Hematopoietic multipotent progenitor cell treated with erythropoietin and hydrocortisone succinate and interleukin-3 and kit ligand, for 15 days (in vitro differentiated cells): ENCODE measurements at regions not wholly inside any gene's neighbourhood (a gene's known extent, or its start where the extent isn't known, plus 50 kb on each side); places are given as distances from the start of the nearest gene placed in this dataset.

ENCODE experiments used
- DNase-seq: peaks from one replicate; pipeline ENCODE4 v3.0.0-alpha.2; 2015; ENCODE audit warnings: low spot score

- no peak for DNase-seq
These were observed 168.1 kb upstream of the DEFB112 start for GRCh38 chr6:50217841-50218240.

- no peak for DNase-seq
These were observed 186.4 kb upstream of the DEFB112 start for GRCh38 chr6:50236164-50236563.

- no peak for DNase-seq
These were observed 190.1 kb upstream of the DEFB112 start for GRCh38 chr6:50239853-50240252.

GRCh38 chr6:50240986-50241385 lies 191.3 kb upstream of the DEFB112 start:
- no peak for DNase-seq

GRCh38 chr6:50249493-50249892 lies 199.8 kb upstream of the DEFB112 start:
- no peak for DNase-seq

GRCh38 chr6:50257322-50257721 lies 207.6 kb upstream of the DEFB112 start:
- no peak for DNase-seq

GRCh38 chr6:50259903-50260302 lies 210.2 kb upstream of the DEFB112 start:
- no peak for DNase-seq

GRCh38 chr6:50264995-50265571 lies 215.4 kb upstream of the DEFB112 start:
- no peak for DNase-seq

GRCh38 chr6:50270415-50270814 lies 220.7 kb upstream of the DEFB112 start:
- DNase-seq: no peak

- DNase-seq: no peak
These were observed 221.5 kb upstream of the DEFB112 start for GRCh38 chr6:50271266-50271665.

GRCh38 chr6:50271817-50272216 lies 222.1 kb upstream of the DEFB112 start:
- no peak for DNase-seq

- no peak for DNase-seq
These were observed 222.9 kb upstream of the DEFB112 start for GRCh38 chr6:50272611-50273010.

- DNase-seq: no peak
These were observed 227.1 kb upstream of the DEFB112 start for GRCh38 chr6:50276771-50277261.

GRCh38 chr6:50277774-50278173 lies 228.0 kb upstream of the DEFB112 start:
- DNase-seq: no peak

- no peak for DNase-seq
These were observed 228.9 kb upstream of the DEFB112 start for GRCh38 chr6:50278663-50279062.

GRCh38 chr6:50285735-50286134 lies 236.0 kb upstream of the DEFB112 start:
- no peak for DNase-seq

GRCh38 chr6:50288241-50288640 lies 238.5 kb upstream of the DEFB112 start:
- DNase-seq: no peak

- DNase-seq: no peak
These were observed 239.2 kb upstream of the DEFB112 start for GRCh38 chr6:50288881-50289280.

- DNase-seq: no peak
These were observed 239.6 kb upstream of the DEFB112 start for GRCh38 chr6:50289366-50289765.

- DNase-seq: no peak
These were observed 251.6 kb upstream of the DEFB112 start for GRCh38 chr6:50301307-50301706.

GRCh38 chr6:50305660-50306059 lies 255.9 kb upstream of the DEFB112 start:
- DNase-seq: no peak

GRCh38 chr6:50318536-50318935 lies 268.8 kb upstream of the DEFB112 start:
- DNase-seq: no peak

- no peak for DNase-seq
These were observed 280.6 kb upstream of the DEFB112 start for GRCh38 chr6:50330347-50330746.

- DNase-seq: no peak
These were observed 281.2 kb upstream of the DEFB112 start for GRCh38 chr6:50330963-50331362.

GRCh38 chr6:50333696-50334095 lies 284.0 kb upstream of the DEFB112 start:
- DNase-seq: no peak
